ENCODE measurements at regions not wholly inside any gene's neighbourhood (a gene's known extent, or its start where the extent isn't known, plus 50 kb on each side); places are given as distances from the start of the nearest gene placed in this dataset.
A peak's percentile ranks its signal among the peaks of the same experiment; 100 is the strongest.

DNA sequence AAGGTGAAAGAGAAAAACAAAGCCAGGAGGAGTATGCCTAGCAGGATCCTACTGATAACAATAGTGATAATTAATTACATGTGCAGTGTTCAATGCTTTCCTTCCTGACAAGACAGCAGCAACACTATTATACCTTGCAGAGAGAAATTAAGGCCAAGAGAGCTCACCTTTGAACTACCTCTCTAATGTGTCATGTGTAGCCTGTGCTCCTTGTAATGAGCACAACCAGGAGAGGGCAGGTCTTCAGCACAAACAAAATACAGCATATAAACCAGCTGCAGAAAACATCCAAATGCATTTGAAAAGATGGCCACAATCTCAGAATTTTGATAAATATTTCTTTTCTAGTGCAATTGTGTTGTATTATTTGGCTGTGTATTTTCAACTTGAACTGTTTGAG, 1425.7 kb downstream of the DSC3 start:
- FAIRE-seq, result no peak
- TF ChIP-seq, protein P1, sequence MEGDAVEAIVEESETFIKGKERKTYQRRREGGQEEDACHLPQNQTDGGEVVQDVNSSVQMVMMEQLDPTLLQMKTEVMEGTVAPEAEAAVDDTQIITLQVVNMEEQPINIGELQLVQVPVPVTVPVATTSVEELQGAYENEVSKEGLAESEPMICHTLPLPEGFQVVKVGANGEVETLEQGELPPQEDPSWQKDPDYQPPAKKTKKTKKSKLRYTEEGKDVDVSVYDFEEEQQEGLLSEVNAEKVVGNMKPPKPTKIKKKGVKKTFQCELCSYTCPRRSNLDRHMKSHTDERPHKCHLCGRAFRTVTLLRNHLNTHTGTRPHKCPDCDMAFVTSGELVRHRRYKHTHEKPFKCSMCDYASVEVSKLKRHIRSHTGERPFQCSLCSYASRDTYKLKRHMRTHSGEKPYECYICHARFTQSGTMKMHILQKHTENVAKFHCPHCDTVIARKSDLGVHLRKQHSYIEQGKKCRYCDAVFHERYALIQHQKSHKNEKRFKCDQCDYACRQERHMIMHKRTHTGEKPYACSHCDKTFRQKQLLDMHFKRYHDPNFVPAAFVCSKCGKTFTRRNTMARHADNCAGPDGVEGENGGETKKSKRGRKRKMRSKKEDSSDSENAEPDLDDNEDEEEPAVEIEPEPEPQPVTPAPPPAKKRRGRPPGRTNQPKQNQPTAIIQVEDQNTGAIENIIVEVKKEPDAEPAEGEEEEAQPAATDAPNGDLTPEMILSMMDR (optimal IDR thresholded peaks at IDR 0.05 in 1 of 3, IDR thresholded peaks at IDR 0.05 in 1 of 3, conservative IDR thresholded peaks at IDR 0.05 in 1 of 3; ENCODE audit: extremely low read depth in 1 of 3, insufficient read depth in 2 of 3, low read length in 3 of 3), result peak in 1 of 3 experiments; percentile 3
- no peak for TF ChIP-seq EZH2 (IDR thresholded peaks at IDR 0.05; ENCODE audit: low read length)
- H3K4me2 ChIP-seq (ENCODE audit: control insufficient read depth, extremely low read depth, insufficient read depth, low read depth, low read length), result no peak overlapping the region
- no peaks in the 10 kb centered on the region for H3K36me3 ChIP-seq (ENCODE audit: control insufficient read depth in 2 of 2, extremely low read depth in 1 of 2, insufficient read depth in 2 of 2, low read length in 2 of 2)
- dilution Hi-C loops (cut with MboI; ENCODE audit: extremely low pct_ligation_motif_present, low sequenced_read_pairs), result no loop called here
- DNase-seq (ENCODE audit: low read depth, low spot score), result no peak
- H3K4me3 ChIP-seq (ENCODE audit: control insufficient read depth in 2 of 3, extremely low read depth in 1 of 3, insufficient read depth in 2 of 3, low read depth in 1 of 3, low read length in 3 of 3), result no peak overlapping the region
- H3K4me1 ChIP-seq (ENCODE audit: control insufficient read depth, extremely low read depth, insufficient read depth, low read length), result no peaks in the 10 kb centered on the region
- no peak overlapping the region for H3K27ac ChIP-seq (ENCODE audit: control insufficient read depth, insufficient read depth, low read length)
- no peaks in the 10 kb centered on the region for H3K79me2 ChIP-seq (ENCODE audit: control insufficient read depth, insufficient read depth, low read length)
- H3K9me3 ChIP-seq (ENCODE audit: control insufficient read depth, low read depth, low read length), result no peaks in the 10 kb centered on the region
- no peak overlapping the region for H2AFZ ChIP-seq (ENCODE audit: control insufficient read depth, low read length)
- no peaks in the 10 kb centered on the region for H3K27me3 ChIP-seq (ENCODE audit: control insufficient read depth, extremely low read depth, insufficient read depth, low read length)
- no peak overlapping the region for H3K9ac ChIP-seq (ENCODE audit: control insufficient read depth, extremely low read depth, insufficient read depth, low read length)
- H3K9me1 ChIP-seq (ENCODE audit: control insufficient read depth, extremely low read depth, insufficient read depth, low read length), result no peaks in the 10 kb centered on the region
- no peaks in the 10 kb centered on the region for H4K20me1 ChIP-seq (ENCODE audit: control insufficient read depth, extremely low read depth, insufficient read depth, low read length)

DNA sequence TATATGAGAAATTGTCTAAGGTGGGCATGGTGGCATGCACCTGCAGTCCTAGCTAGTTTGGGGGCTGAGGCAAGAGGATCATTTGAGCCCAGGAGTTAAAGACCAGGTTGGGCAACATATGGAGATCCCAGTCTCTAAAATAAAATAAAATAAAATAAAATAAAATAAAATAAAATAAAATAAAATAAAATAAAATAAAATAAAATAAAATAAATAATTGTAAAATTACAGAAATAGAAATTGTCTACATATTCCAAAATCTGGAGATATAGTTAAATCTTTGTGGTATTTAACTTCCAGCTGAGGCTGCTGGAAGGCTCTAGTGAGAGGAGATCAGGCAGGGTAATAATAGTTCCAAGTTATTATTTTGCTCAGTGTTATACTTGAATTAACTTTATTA, 1432.1 kb upstream of the CDH2 start:
- TF ChIP-seq, protein P1 (optimal IDR thresholded peaks at IDR 0.05 in 1 of 3, IDR thresholded peaks at IDR 0.05 in 1 of 3, conservative IDR thresholded peaks at IDR 0.05 in 1 of 3; ENCODE audit: extremely low read depth in 1 of 3, insufficient read depth in 2 of 3, low read length in 3 of 3), result no peak
- no peak for TF ChIP-seq EZH2 (IDR thresholded peaks at IDR 0.05; ENCODE audit: low read length)
- Histone ChIP-seq H3K9me1 (ENCODE audit: control insufficient read depth, extremely low read depth, insufficient read depth, low read length) (no peaks in the 10 kb centered on the region), H3K9me3 (ENCODE audit: control insufficient read depth, low read depth, low read length) (no peaks in the 10 kb centered on the region), H3K4me2 (ENCODE audit: control insufficient read depth, extremely low read depth, insufficient read depth, low read depth, low read length) (no peak overlapping the region), H3K4me3 (ENCODE audit: control insufficient read depth in 2 of 3, extremely low read depth in 1 of 3, insufficient read depth in 2 of 3, low read depth in 1 of 3, low read length in 3 of 3) (no peak overlapping the region), H4K20me1 (ENCODE audit: control insufficient read depth, extremely low read depth, insufficient read depth, low read length) (no peaks in the 10 kb centered on the region), H3K79me2 (ENCODE audit: control insufficient read depth, insufficient read depth, low read length) (no peaks in the 10 kb centered on the region), H2AFZ (ENCODE audit: control insufficient read depth, low read length) (no peak overlapping the region), H3K36me3 (ENCODE audit: control insufficient read depth in 2 of 2, extremely low read depth in 1 of 2, insufficient read depth in 2 of 2, low read length in 2 of 2) (no peaks in the 10 kb centered on the region), H3K27ac (ENCODE audit: control insufficient read depth, insufficient read depth, low read length) (no peak overlapping the region), H3K4me1 (ENCODE audit: control insufficient read depth, extremely low read depth, insufficient read depth, low read length) (no peaks in the 10 kb centered on the region), H3K9ac (ENCODE audit: control insufficient read depth, extremely low read depth, insufficient read depth, low read length) (no peak overlapping the region), H3K27me3 (ENCODE audit: control insufficient read depth, extremely low read depth, insufficient read depth, low read length) (no peaks in the 10 kb centered on the region)
- dilution Hi-C loops (cut with MboI; ENCODE audit: extremely low pct_ligation_motif_present, low sequenced_read_pairs), result no loop called here
- no peak for DNase-seq (ENCODE audit: low read depth, low spot score)
- no peak for FAIRE-seq

Measured in keratinocyte (primary cell).